ENCODE measurements at regions not wholly inside any gene's neighbourhood (a gene's known extent, or its start where the extent isn't known, plus 50 kb on each side); places are given as distances from the start of the nearest gene placed in this dataset.

DNA sequence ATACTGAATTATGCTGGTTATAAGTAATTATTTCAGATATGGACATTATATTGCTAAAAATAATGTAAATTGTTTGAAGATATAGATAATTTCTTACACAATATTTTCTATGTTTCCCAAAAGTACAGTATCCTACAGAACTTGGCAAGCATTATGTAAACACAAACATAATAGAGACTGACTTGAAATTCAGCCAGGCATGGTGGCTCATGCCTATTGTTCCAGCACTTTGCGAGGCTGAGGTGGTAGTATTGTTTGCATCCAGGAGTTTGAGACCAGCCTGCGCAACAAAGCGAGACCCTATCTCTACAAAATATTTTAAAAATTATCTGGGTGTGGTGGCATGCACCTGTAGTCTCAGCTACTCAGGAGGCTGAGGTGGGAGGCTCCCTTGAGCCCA, 1300.5 kb upstream of the DDX18 start:
- TF ChIP-seq, protein P1, sequence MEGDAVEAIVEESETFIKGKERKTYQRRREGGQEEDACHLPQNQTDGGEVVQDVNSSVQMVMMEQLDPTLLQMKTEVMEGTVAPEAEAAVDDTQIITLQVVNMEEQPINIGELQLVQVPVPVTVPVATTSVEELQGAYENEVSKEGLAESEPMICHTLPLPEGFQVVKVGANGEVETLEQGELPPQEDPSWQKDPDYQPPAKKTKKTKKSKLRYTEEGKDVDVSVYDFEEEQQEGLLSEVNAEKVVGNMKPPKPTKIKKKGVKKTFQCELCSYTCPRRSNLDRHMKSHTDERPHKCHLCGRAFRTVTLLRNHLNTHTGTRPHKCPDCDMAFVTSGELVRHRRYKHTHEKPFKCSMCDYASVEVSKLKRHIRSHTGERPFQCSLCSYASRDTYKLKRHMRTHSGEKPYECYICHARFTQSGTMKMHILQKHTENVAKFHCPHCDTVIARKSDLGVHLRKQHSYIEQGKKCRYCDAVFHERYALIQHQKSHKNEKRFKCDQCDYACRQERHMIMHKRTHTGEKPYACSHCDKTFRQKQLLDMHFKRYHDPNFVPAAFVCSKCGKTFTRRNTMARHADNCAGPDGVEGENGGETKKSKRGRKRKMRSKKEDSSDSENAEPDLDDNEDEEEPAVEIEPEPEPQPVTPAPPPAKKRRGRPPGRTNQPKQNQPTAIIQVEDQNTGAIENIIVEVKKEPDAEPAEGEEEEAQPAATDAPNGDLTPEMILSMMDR (IDR thresholded peaks at IDR 0.05): no peak
- TF ChIP-seq POLR2A (IDR thresholded peaks at IDR 0.05): no peak
